HepG2 (cell line): ENCODE measurements at regions not wholly inside any gene's neighbourhood (a gene's known extent, or its start where the extent isn't known, plus 50 kb on each side); places are given as distances from the start of the nearest gene placed in this dataset.

Experiments used
- ATAC-seq: fragments of 200-7000 bp; cut with Tn5 transposase; 3 replicates; pipeline ENCODE4 v1.9.1; 2020; ENCODE audit warnings: mild to moderate bottlenecking, moderate library complexity
- BruUV-seq: library from RNA; stranded (reverse); fragments of 400-500 nt; replicated peaks from 2 replicates; lab custom pipeline; 2021; lab: Mats Ljungman, UMichigan
- CTCF ChIA-PET: fragments of 300-600 bp; formaldehyde crosslinking; extraction: SDS; loops from one replicate; lab custom pipeline; 2021; ENCODE audit warnings: low total read pairs, inconsistent platforms, low intra/inter-chr PET ratio; lab: Yijun Ruan, JAX
- POLR2A ChIA-PET: fragments of 350-600 bp; sonication (Branson Sonifier 250); formaldehyde crosslinking; loops from one replicate; lab custom pipeline; 2020; ENCODE audit warnings: antibody characterized with exemption, inconsistent platforms; lab: Yijun Ruan, JAX
- DNase-seq: peaks from one replicate; pipeline ENCODE4 v3.0.0-alpha.2; 2015; ENCODE audit warnings: low spot score
- FAIRE-seq: peaks from 3 replicates; lab custom pipeline; 2011; peaks lifted over from hg19 to GRCh38; lab: Jason Lieb, UNC
- H2AFZ ChIP-seq: one replicate; pipeline ENCODE4 v1.6.1; 2011; ENCODE audit warnings: low read length, inconsistent platforms
- H3K27ac ChIP-seq: fragments of 300-600 bp; 3 replicates; pipeline ENCODE4 v1.8.0; 2011; ENCODE audit warnings: mixed run types, mild to moderate bottlenecking, mixed read lengths, low read length, inconsistent platforms; ENCODE audit not compliant: insufficient read depth; ENCODE audit errors: extremely low read length
- H3K27me3 ChIP-seq, 2 experiments: fragments of 200-600 bp in 1 of 2; 2 replicates in 1 of 2; 3 replicates in 1 of 2; pipeline versions ENCODE4 v1.6.0 to v1.8.0; 2011; ENCODE audit warnings: low read length in 2 of 2, mild to moderate bottlenecking in 2 of 2, moderate library complexity in 2 of 2, inconsistent platforms in 1 of 2; ENCODE audit not compliant: insufficient read depth in 2 of 2, control insufficient read depth in 1 of 2
- H3K36me3 ChIP-seq, 2 experiments: fragments of 200-600 bp in 1 of 2; replicated peaks in 1 of 2; 2 replicates in 1 of 2; 3 replicates in 1 of 2; pipeline versions ENCODE4 v1.5.1 to v1.8.0; 2011; ENCODE audit warnings: low read length in 2 of 2, inconsistent platforms in 1 of 2; ENCODE audit not compliant: insufficient read depth in 2 of 2, control insufficient read depth in 1 of 2
- H3K4me1 ChIP-seq: 2 replicates; pipeline ENCODE4 v1.5.1; 2012; ENCODE audit warnings: low read length, inconsistent platforms; ENCODE audit not compliant: insufficient read depth
- H3K4me2 ChIP-seq: 2 replicates; pipeline ENCODE4 v1.6.0; 2011; ENCODE audit warnings: low read depth, low read length, inconsistent platforms
- H3K4me3 ChIP-seq, 3 experiments: fragments of 200-600 bp in 1 of 3; sonication (generic), shearing (Covaris generic) in 1 of 3; replicated peaks in 1 of 3; 2 replicates each; pipeline ENCODE4 v1.5.1; 2011 to 2016; ENCODE audit warnings: low read length in 3 of 3, inconsistent platforms in 2 of 3, low read depth in 2 of 3, mild to moderate bottlenecking in 2 of 3, control low read depth in 1 of 3, mixed read lengths in 1 of 3; ENCODE audit not compliant: insufficient read depth in 1 of 3
- H3K79me2 ChIP-seq: one replicate; pipeline ENCODE4 v1.6.1; 2011; ENCODE audit warnings: low read length, inconsistent platforms; ENCODE audit not compliant: insufficient read depth
- H3K9ac ChIP-seq: 2 replicates; pipeline ENCODE4 v1.6.0; 2011; ENCODE audit warnings: mild to moderate bottlenecking, low read depth, low read length, inconsistent platforms; ENCODE audit not compliant: insufficient read depth
- H3K9me3 ChIP-seq: 2 replicates; pipeline ENCODE4 v1.5.1; 2012; ENCODE audit warnings: mild to moderate bottlenecking, low read length
- H4K20me1 ChIP-seq: 2 replicates; pipeline ENCODE4 v1.6.0; 2011; ENCODE audit warnings: inconsistent platforms, mild to moderate bottlenecking, low read length, moderate library complexity; ENCODE audit not compliant: insufficient read depth
- PAF1 ChIP-seq: IDR thresholded peaks from 2 replicates; pipeline ENCODE4 v1.6.1; 2016; ENCODE audit warnings: missing genetic modification reagents, missing compliant biosample characterization
- ZNF124 ChIP-seq: sonication (generic); formaldehyde crosslinking; IDR thresholded peaks from 2 replicates; pipeline ENCODE4 v1.4.0; 2020; ENCODE audit warnings: missing genetic modification reagents
- ZNF224 ChIP-seq: sonication (generic); formaldehyde crosslinking; IDR thresholded peaks from 2 replicates; pipeline ENCODE4 v1.5.0; 2020; ENCODE audit warnings: mild to moderate bottlenecking, missing genetic modification reagents
- ZNF234 ChIP-seq: sonication (generic); formaldehyde crosslinking; conservative IDR thresholded peaks from 2 replicates; pipeline ENCODE4 v1.5.1; 2020; ENCODE audit warnings: mild to moderate bottlenecking, missing genetic modification reagents
- ZNF253 ChIP-seq: sonication (generic); formaldehyde crosslinking; IDR thresholded peaks from 2 replicates; pipeline ENCODE4 v1.8.0; 2022; ENCODE audit warnings: mild to moderate bottlenecking, missing genetic modification reagents, borderline replicate concordance
- ZNF354B ChIP-seq: sonication (generic); formaldehyde crosslinking; IDR thresholded peaks from 2 replicates; pipeline ENCODE4 v1.8.0; 2022; ENCODE audit warnings: mild to moderate bottlenecking, missing genetic modification reagents
- ZNF558 ChIP-seq: sonication (generic); formaldehyde crosslinking; IDR thresholded peaks from 2 replicates; pipeline ENCODE4 v1.9.0; 2022; ENCODE audit warnings: mild to moderate bottlenecking, missing genetic modification reagents, borderline replicate concordance
- WGBS: methylation state at CpG from one replicate; pipeline ENCODE4 v1.1.6; 2017; ENCODE audit warnings: low lambda C conversion rate; 5-methylcytosine and 5-hydroxymethylcytosine counted together
- in situ Hi-C: cut with HindIII; loops from 2 replicates; pipeline ENCODE4 v1.10.0; 2017; ENCODE audit warnings: low pct_unique_long_range_greater_than_20kb; ENCODE audit not compliant: extremely low pct_ligation_motif_present
- intact Hi-C: fragments of 100-400 bp; cut with micrococcal nuclease; formaldehyde crosslinking; loops from one replicate; pipeline ENCODE4 v1.10.0; 2022; ENCODE audit not compliant: unreplicated experiment
- TF ChIP-seq, protein P1 (sequence below): sonication (generic); formaldehyde crosslinking; conservative IDR thresholded peaks from 2 replicates; pipeline ENCODE4 v1.4.0; 2020; ENCODE audit warnings: missing genetic modification reagents
- TF ChIP-seq, protein P2 (sequence below): sonication (generic); formaldehyde crosslinking; IDR thresholded peaks from 2 replicates; pipeline ENCODE4 v1.4.0; 2020; ENCODE audit warnings: mild to moderate bottlenecking, missing genetic modification reagents

DNA sequence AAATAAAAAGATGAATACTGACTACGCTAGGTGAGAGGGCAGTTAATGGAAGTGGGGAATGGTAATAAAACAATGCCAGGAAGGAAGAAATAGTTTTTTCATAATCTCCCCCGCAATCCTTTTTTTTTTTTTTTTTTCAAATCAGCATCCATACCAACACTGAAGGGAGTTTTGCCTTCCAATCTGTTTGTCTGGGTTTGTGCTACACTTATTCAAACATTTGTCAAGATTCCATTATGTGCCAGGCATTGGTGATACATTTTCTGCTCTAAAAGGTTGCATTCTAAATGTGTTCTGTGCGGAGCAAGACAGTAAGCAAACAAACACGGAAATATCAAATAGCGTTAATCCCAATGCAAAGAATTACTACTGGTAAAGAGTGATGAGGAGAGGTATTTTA, 437.9 kb upstream of the BOD1L1 start:
- 30% methylated on average over 5 of the region's 5 CpGs for WGBS

More for the DNA sequence above, 437.9 kb upstream of the BOD1L1 start:
- Histone ChIP-seq H4K20me1 (no peaks in the 10 kb centered on the region), H3K27me3 (no peaks in the 10 kb centered on the region), H3K79me2 (no peaks in the 10 kb centered on the region), H2AFZ (no peak overlapping the region), H3K9me3 (peaks cover 86% of the 10 kb centered on the region), H3K9ac (no peak overlapping the region), H3K4me1 (no peaks in the 10 kb centered on the region), H3K36me3 (no peaks in the 10 kb centered on the region), H3K4me2 (no peak overlapping the region), H3K4me3 (no peak overlapping the region), H3K27ac (no peak overlapping the region)
- ATAC-seq = no peak
- no peak for DNase-seq
- no TSS peak for BruUV-seq
- TF ChIP-seq ZNF354B (CRISPR knock-in tag) (no peak), PAF1 (CRISPR knock-in tag) (no peak), ZNF234 (CRISPR knock-in tag) (no peak), ZNF124 (CRISPR knock-in tag) (no peak), ZNF224 (CRISPR knock-in tag) (no peak), ZNF253 (CRISPR knock-in tag) (no peak), ZNF558 (CRISPR knock-in tag) (no peak)
- TF ChIP-seq, protein P1, sequence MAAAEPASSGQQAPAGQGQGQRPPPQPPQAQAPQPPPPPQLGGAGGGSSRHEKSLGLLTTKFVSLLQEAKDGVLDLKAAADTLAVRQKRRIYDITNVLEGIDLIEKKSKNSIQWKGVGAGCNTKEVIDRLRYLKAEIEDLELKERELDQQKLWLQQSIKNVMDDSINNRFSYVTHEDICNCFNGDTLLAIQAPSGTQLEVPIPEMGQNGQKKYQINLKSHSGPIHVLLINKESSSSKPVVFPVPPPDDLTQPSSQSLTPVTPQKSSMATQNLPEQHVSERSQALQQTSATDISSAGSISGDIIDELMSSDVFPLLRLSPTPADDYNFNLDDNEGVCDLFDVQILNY (CRISPR knock-in tag) = no peak
- TF ChIP-seq, protein P2, sequence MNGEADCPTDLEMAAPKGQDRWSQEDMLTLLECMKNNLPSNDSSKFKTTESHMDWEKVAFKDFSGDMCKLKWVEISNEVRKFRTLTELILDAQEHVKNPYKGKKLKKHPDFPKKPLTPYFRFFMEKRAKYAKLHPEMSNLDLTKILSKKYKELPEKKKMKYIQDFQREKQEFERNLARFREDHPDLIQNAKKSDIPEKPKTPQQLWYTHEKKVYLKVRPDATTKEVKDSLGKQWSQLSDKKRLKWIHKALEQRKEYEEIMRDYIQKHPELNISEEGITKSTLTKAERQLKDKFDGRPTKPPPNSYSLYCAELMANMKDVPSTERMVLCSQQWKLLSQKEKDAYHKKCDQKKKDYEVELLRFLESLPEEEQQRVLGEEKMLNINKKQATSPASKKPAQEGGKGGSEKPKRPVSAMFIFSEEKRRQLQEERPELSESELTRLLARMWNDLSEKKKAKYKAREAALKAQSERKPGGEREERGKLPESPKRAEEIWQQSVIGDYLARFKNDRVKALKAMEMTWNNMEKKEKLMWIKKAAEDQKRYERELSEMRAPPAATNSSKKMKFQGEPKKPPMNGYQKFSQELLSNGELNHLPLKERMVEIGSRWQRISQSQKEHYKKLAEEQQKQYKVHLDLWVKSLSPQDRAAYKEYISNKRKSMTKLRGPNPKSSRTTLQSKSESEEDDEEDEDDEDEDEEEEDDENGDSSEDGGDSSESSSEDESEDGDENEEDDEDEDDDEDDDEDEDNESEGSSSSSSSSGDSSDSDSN (CRISPR knock-in tag) = no peak
- no peak for FAIRE-seq
- in situ Hi-C loops = no loop called here
- ChIA-PET CTCF (no interaction called here), POLR2A (no interaction called here)
- intact Hi-C loops = no loop called here
